Medulla oblongata (tissue), 1 donor: ENCODE measurements at regions not wholly inside any gene's neighbourhood (a gene's known extent, or its start where the extent isn't known, plus 50 kb on each side); places are given as distances from the start of the nearest gene placed in this dataset.

Experiments
- DNase-seq: peaks from one replicate; pipeline ENCODE4 v3.0.0-alpha.2; 2015; ENCODE audit errors: extremely low spot score

- DNase-seq: no peak
Measured at GRCh38 chr22:48751539-48752437, 1075.9 kb downstream of the BRD1 start.

GRCh38 chr22:48750826-48751440, 1076.7 kb downstream of the BRD1 start:
- DNase-seq: no peak

GRCh38 chr22:48750282-48750681, 1077.4 kb downstream of the BRD1 start:
- no peak for DNase-seq

GRCh38 chr22:48749555-48750227, 1078.0 kb downstream of the BRD1 start:
- no peak for DNase-seq

GRCh38 chr22:48748860-48749554, 1078.7 kb downstream of the BRD1 start:
- no peak for DNase-seq

GRCh38 chr22:48748113-48748859, 1079.4 kb downstream of the BRD1 start:
- DNase-seq: no peak

GRCh38 chr22:48746789-48747425, 1080.8 kb downstream of the BRD1 start:
- no peak for DNase-seq

- DNase-seq: peak; percentile 3
Measured at GRCh38 chr22:48745842-48746788, 1081.6 kb downstream of the BRD1 start.

- DNase-seq: no peak
Measured at GRCh38 chr22:48744967-48745841, 1082.5 kb downstream of the BRD1 start.

GRCh38 chr22:48744283-48744641, 1083.4 kb downstream of the BRD1 start:
- DNase-seq: no peak

GRCh38 chr22:48743601-48744282, 1083.9 kb downstream of the BRD1 start:
- DNase-seq: no peak

GRCh38 chr22:48742556-48743343, 1084.9 kb downstream of the BRD1 start:
- no peak for DNase-seq

- DNase-seq: no peak
Measured at GRCh38 chr22:48742191-48742555, 1085.5 kb downstream of the BRD1 start.

GRCh38 chr22:48741540-48741939, 1086.1 kb downstream of the BRD1 start:
- DNase-seq: no peak

- DNase-seq: no peak
Measured at GRCh38 chr22:48740731-48741405, 1086.8 kb downstream of the BRD1 start.

- DNase-seq: no peak
Measured at GRCh38 chr22:48740086-48740730, 1087.5 kb downstream of the BRD1 start.
